GM18508 (cell line): ENCODE measurements at regions not wholly inside any gene's neighbourhood (a gene's known extent, or its start where the extent isn't known, plus 50 kb on each side); places are given as distances from the start of the nearest gene placed in this dataset.
A peak's percentile ranks its signal among the peaks of the same experiment; 100 is the strongest.
"Not testable (repeated sequence)": the region's sequence is repeated elsewhere in the genome, so short reads cannot be mapped to it uniquely, and the experiment has no call there.

ENCODE experiments used
- ATAC-seq: cut with Tn5 transposase; IDR thresholded peaks from one replicate; pipeline ENCODE4 v1.9.1; 2021; ENCODE audit warnings: moderate number of reproducible peaks; ENCODE audit not compliant: insufficient read depth, unreplicated experiment

GRCh38 chr21:14690886-14691285 is 144.8 kb upstream of the SAMSN1 start:
- no peak for ATAC-seq

DNA sequence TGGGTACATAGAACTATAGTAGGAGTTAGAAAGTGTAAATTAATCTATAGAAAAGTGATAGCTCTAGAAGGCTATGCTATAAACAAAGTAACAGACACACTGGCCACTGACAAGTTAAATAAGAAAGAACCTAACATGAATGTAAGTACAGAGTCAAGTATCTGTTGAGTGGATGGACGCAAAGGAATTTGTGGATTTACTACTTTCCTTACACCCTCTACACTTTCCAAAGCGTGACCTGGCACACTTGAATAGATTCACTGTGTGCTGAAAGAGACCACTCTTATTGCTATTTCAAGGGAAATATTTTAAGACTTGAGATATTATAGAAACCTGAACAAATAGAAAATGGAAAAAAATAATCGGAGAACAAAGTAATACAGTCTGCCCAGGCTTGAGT is 142.8 kb upstream of the SAMSN1 start:
- ATAC-seq = no peak

GRCh38 chr21:14688412-14688811 is 142.3 kb upstream of the SAMSN1 start:
- ATAC-seq = no peak

- ATAC-seq = peak; percentile 52
Measured at GRCh38 chr21:14687268-14687625, 141.1 kb upstream of the SAMSN1 start.

DNA sequence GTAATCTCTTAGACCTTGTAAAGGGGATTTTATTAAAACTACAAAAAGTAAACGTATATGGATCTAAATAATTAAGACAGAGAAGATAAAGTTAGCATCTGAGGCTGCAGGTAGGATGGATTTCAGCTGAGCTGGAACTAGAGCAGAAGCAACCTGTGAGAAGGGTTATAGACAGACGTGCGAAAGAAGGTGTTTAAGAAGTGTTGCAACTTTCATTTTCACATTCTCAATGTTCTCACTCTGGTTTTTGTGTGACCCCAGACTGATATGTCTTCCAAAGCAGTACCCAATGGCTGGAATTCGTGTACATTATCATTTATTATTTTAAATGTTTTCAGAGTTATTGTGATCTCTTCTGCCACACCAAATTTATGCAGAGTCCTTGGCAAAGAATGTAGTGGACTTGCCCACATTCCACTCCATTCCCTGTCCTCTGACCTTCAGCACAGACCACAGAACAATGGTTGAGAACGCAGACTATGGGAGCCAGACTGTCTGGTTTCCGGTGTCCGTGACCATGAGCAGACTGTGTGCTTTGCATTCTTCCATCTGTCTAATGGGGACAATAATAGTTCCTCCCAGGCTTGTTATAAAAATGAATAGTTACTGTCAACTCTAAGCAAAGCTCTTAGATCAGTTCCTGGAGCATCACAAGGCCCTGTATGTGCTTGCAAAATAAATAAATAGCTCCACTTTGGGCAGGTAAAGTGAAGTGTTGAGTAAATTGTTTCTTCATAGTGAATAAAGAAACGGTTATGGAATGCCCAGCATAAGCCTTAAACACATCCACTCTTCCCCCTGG is 140.6 kb upstream of the SAMSN1 start:
- peak; percentile 49 for ATAC-seq

DNA sequence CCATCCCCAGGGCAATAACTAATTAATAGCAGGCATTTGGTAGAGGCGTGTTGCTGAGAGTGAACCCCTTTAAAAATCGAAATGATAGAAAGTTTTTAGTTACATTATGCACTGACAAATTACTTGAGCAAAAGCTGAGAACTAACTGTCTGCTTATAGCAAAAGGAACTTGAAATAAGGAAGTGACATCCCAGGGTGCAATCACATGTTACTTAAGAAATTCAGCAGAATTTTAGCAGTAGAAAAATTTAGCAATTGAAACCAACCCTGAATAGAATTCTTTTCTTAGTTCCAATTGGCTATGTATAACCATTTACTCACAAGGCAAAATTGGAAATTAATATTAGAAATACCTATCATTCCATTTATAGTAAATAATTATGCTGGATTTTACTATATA is 139.5 kb upstream of the SAMSN1 start:
- no peak for ATAC-seq

- peak; percentile 32 for ATAC-seq
Measured at GRCh38 chr21:14684071-14684470, 138.0 kb upstream of the SAMSN1 start.

- ATAC-seq = no peak
Measured at GRCh38 chr21:14683063-14683462, 136.9 kb upstream of the SAMSN1 start.

DNA sequence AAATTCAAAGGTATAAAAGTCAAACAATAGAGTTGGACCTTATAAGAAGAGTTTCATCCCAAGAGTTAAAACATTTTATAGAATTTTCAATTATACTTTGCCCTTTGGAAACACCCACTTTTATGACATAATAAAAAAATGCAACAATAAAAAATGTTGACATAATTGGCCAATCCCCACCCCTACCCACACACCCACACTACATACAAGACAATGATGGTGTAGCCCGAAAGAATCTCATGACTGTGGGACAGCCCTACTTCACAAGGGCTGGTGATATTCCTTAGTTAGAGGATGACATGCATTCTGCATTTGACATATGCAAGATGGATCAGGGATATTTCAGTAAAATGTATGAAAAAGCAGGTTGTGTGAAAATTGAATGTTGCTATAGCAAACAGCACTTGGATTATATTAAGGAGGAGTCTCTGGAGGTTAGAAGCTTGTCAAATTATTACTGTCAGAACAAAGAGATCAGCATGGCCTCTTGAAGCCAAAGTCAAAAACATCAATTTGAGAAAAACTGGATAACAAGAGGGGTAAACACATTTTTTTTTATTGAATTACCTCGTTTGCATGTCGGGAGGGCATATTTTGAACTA is 133.0 kb upstream of the SAMSN1 start:
- no peak for ATAC-seq

DNA sequence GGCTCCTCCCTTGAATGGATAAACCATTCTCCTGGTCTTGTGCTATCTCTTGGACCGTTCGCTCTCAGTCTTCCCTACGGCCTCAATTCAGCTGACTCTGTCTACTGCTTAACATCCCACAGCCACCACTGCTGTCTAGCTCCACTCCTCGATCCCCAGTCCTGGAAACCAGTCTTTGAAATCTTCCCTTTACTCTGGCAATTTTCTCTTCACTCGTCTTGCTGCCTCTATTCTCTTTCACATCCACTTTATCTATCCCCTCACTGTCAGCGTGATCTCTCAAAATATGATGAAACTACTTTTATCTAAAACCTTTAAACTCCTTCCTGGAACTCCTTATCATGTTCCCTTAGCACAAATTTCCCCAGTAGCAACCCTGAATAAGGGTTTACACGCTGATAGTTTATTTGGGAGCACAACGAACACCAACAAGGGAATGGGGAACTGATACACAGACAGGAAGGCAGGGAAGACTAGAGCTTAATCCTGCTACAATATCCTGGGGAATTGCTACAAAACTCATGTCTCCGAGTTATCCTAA is 131.6 kb upstream of the SAMSN1 start:
- no peak for ATAC-seq

- ATAC-seq = no peak
Measured at GRCh38 chr21:14677013-14677412, 130.9 kb upstream of the SAMSN1 start.

DNA sequence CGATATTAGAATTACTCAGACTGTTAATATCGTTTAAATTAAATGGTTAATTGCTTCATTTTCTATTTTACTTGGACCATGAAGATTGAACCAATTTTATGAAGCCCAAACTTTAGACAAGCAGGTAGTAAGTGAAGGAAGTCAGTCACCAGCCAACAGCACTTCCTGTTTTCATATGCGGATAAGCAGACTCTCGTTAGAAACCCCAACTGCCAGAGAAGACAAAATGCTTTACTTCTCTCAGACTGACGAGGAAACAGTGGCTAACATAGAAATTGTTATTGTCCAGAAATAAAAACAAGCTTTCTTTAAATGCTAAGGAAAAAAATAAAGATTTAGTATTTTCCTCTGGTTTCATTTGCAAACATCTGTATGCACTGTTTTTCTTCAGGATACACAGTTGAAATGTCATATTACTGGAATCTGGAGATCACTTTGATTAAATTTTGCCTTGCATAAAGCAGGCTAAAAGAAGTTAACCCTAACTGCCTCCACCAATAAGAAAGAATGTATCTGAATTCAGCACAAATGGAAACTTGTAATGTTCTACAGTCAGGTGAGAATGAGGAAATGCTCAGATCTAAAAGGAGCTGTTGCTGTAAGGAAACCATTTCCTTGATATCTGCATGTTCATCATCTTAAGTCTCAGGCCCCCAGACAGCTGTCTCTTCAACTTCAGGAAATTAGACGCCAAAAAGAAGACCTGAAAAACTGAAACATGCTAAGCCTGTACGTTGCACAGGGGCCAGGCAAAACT is 129.8 kb upstream of the SAMSN1 start:
- peak; percentile 55 for ATAC-seq

- no peak for ATAC-seq
Measured at GRCh38 chr21:14673649-14674048, 127.5 kb upstream of the SAMSN1 start.

GRCh38 chr21:14672466-14672865 is 126.4 kb upstream of the SAMSN1 start:
- ATAC-seq = no peak

DNA sequence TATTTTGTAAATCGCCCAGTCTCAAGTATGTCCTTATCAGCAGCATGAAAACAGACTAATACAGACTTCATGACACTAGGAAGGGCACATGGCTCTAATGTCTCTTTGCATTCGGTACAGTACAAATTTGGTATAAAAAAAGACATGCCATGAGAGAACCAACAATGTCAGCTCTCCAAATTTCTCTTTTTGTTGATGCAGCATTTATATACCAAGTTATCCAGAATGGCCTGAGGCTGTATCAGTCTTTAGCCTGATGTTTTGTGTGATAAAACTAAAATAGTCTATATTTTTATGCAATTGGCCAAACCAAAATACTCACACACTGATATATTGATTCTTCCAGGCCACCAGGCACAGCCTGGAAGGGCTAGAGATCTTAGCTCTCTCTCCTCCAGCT is 124.3 kb upstream of the SAMSN1 start:
- ATAC-seq = no peak

GRCh38 chr21:14669092-14669491 is 123.0 kb upstream of the SAMSN1 start:
- ATAC-seq = not testable (repeated sequence)

- no peak for ATAC-seq
Measured at GRCh38 chr21:14657241-14658008, 111.3 kb upstream of the SAMSN1 start.

DNA sequence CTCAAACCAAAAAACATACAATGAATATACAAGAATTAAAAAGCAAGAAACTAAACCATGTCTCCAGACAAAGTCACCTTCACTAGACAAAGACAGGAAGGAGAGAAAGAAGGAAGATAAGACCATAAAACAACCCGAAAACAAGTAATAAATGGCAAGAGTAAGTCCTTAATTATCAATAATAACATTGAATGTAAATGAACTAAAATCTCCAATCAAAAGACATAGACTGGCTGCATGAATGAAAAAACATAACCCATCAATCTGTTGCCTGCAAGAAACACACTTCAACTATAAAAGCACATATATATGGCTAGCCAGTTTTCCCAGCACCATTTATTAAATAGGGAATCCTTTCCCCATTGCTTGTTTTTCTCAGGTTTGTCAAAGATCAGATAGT is 100.8 kb upstream of the SAMSN1 start:
- no peak for ATAC-seq

DNA sequence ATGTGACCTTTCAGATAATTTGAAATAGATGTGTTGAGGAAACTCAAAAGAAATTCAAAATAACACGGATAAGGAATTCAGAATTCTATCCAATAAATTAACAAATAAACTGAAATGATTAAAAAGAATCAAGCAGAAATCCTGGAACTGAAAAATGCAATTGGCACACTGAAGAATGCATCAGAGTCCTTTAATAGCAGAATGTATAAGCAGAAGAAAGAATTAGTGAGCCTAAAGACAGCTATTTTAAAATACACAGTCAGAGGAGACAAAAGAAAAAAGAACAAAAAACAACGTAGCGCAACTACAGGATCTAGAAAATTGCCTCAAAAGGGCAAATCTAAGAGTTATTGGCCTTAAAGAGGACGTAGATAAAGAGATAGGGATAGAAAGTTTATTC is 99.6 kb upstream of the SAMSN1 start:
- no peak for ATAC-seq

- ATAC-seq = no peak
Measured at GRCh38 chr21:14632359-14632758, 86.2 kb upstream of the SAMSN1 start.
